ENCODE measurements at regions not wholly inside any gene's neighbourhood (a gene's known extent, or its start where the extent isn't known, plus 50 kb on each side); places are given as distances from the start of the nearest gene placed in this dataset.
A peak's percentile ranks its signal among the peaks of the same experiment; 100 is the strongest.

DNA sequence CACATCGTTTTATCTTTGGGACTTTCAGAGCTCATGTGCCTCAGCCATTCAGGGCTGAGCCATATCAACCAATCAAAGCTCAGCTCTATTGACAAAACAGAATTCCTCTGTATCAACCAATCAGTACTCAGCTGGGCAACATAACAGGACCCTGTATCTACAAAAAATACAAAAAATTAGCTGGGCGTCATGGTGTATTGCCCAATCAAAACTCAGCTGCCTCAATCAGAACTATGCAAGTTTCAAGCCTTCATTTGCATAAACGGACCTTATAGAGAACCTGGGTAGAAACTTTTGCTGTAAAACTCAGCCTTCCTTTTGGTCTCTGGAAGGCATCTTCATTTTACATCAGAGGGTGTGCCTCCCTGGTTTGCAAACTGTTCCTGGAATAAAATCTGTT lies 77.1 kb downstream of the ZNF467 start:
- Mint-ChIP-seq H3K36me3 (peaks cover 20% of the 10 kb centered on the region), H3K27me3 (ENCODE audit: low read depth) (peaks cover 25% of the 10 kb centered on the region)
- POLR2A ChIA-PET = no interaction called here

GRCh38 chr7:149692557-149692982 lies 80.8 kb downstream of the ZNF467 start:
- Mint-ChIP-seq H3K9me3 (peaks cover 22% of the 10 kb centered on the region), H3K36me3 (peaks cover 5% of the 10 kb centered on the region), H3K4me3 (peak overlapping the region; percentile 83), H3K27me3 (ENCODE audit: low read depth) (peaks cover 22% of the 10 kb centered on the region), H3K27ac (no peak overlapping the region; the same call in 1 of the 2 replicates), H3K4me1 (peaks cover 14% of the 10 kb centered on the region)
- ChIA-PET CTCF (interaction anchor here (0.7 to 1.8 kb wide), 3 partner anchors 11 to 169 kb away, joined by 3 to 6 read pairs (median 4); no protein-coding TSS in a partner anchor), POLR2A (no interaction called here)
- DNase-seq (ENCODE audit: low spot score) = peak; percentile 53
- peak; percentile 47 for ATAC-seq
- TF ChIP-seq ZNF423 (CRISPR knock-in tag; IDR thresholded peaks at IDR 0.05) (peak; percentile 50; the same call in 1 of the 2 replicates), FOXK1 (CRISPR knock-in tag; IDR thresholded peaks at IDR 0.05) (no peak), RELA (CRISPR knock-in tag; IDR thresholded peaks at IDR 0.05; ENCODE audit: borderline replicate concordance) (peak; percentile 66; the same call in 1 of the 2 replicates), RORB (CRISPR knock-in tag; IDR thresholded peaks at IDR 0.05) (no peak), ZNF317 (CRISPR knock-in tag; IDR thresholded peaks at IDR 0.05; ENCODE audit: borderline replicate concordance, low read depth) (peak; percentile 26; the same call in 1 of the 2 replicates), FOXP4 (CRISPR knock-in tag; IDR thresholded peaks at IDR 0.05) (peak; percentile 51; the same call in 1 of the 2 replicates), NR3C1 (CRISPR knock-in tag; conservative IDR thresholded peaks at IDR 0.05; ENCODE audit: low read depth) (no peak), CDX4 (CRISPR knock-in tag; IDR thresholded peaks at IDR 0.05; ENCODE audit: borderline replicate concordance) (no peak), ZNF416 (CRISPR knock-in tag; IDR thresholded peaks at IDR 0.05) (no peak), ETV6 (CRISPR knock-in tag; IDR thresholded peaks at IDR 0.05) (peak; percentile 37; the same call in 1 of the 2 replicates)
- TF ChIP-seq, protein P1, sequence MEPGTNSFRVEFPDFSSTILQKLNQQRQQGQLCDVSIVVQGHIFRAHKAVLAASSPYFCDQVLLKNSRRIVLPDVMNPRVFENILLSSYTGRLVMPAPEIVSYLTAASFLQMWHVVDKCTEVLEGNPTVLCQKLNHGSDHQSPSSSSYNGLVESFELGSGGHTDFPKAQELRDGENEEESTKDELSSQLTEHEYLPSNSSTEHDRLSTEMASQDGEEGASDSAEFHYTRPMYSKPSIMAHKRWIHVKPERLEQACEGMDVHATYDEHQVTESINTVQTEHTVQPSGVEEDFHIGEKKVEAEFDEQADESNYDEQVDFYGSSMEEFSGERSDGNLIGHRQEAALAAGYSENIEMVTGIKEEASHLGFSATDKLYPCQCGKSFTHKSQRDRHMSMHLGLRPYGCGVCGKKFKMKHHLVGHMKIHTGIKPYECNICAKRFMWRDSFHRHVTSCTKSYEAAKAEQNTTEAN (CRISPR knock-in tag; IDR thresholded peaks at IDR 0.05) = no peak
- TF ChIP-seq, protein P2, sequence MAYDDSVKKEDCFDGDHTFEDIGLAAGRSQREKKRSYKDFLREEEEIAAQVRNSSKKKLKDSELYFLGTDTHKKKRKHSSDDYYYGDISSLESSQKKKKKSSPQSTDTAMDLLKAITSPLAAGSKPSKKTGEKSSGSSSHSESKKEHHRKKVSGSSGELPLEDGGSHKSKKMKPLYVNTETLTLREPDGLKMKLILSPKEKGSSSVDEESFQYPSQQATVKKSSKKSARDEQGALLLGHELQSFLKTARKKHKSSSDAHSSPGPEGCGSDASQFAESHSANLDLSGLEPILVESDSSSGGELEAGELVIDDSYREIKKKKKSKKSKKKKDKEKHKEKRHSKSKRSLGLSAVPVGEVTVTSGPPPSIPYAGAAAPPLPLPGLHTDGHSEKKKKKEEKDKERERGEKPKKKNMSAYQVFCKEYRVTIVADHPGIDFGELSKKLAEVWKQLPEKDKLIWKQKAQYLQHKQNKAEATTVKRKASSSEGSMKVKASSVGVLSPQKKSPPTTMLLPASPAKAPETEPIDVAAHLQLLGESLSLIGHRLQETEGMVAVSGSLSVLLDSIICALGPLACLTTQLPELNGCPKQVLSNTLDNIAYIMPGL (CRISPR knock-in tag; IDR thresholded peaks at IDR 0.05) = peak; percentile 87
- TF ChIP-seq, protein P3, sequence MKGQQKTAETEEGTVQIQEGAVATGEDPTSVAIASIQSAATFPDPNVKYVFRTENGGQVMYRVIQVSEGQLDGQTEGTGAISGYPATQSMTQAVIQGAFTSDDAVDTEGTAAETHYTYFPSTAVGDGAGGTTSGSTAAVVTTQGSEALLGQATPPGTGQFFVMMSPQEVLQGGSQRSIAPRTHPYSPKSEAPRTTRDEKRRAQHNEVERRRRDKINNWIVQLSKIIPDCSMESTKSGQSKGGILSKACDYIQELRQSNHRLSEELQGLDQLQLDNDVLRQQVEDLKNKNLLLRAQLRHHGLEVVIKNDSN (CRISPR knock-in tag; IDR thresholded peaks at IDR 0.05) = no peak

More for the DNA sequence above, 77.1 kb downstream of the ZNF467 start:
- ATAC-seq = no peak
- Mint-ChIP-seq H3K27ac (no peak overlapping the region), H3K9me3 (peaks cover 30% of the 10 kb centered on the region), H3K4me3 (no peak overlapping the region), H3K4me1 (no peaks in the 10 kb centered on the region; the same call in 1 of the 2 replicates)
- TF ChIP-seq, protein P3 (CRISPR knock-in tag; IDR thresholded peaks at IDR 0.05) = no peak
- TF ChIP-seq FOXP4 (CRISPR knock-in tag; IDR thresholded peaks at IDR 0.05) = no peak
- TF ChIP-seq GRHL2 (CRISPR knock-in tag; IDR thresholded peaks at IDR 0.05; ENCODE audit: insufficient replicate concordance, severe bottlenecking) = no peak
- no peak for DNase-seq (ENCODE audit: low spot score)
- CTCF ChIA-PET = interaction anchor here (1.4 to 2.4 kb wide), 2 partner anchors 34 to 46 kb away, joined by 4 to 9 read pairs; no protein-coding TSS in a partner anchor
